Germinal center (tissue), 1 donor: ENCODE measurements at regions not wholly inside any gene's neighbourhood (a gene's known extent, or its start where the extent isn't known, plus 50 kb on each side); places are given as distances from the start of the nearest gene placed in this dataset.

Source experiments
- DNase-seq: peaks from one replicate; pipeline ENCODE4 v3.0.0; 2012; ENCODE audit warnings: mixed read lengths, low spot score

GRCh38 chr4:18880871-18881270 lies 859.3 kb upstream of the LCORL start:
- no peak for DNase-seq

GRCh38 chr4:18878561-18878960 lies 857.0 kb upstream of the LCORL start:
- no peak for DNase-seq

GRCh38 chr4:18869166-18869565 lies 847.6 kb upstream of the LCORL start:
- no peak for DNase-seq

GRCh38 chr4:18860836-18861530 lies 839.4 kb upstream of the LCORL start:
- DNase-seq: no peak

- DNase-seq: no peak
These were observed 837.9 kb upstream of the LCORL start for GRCh38 chr4:18859468-18859867.

- no peak for DNase-seq
These were observed 836.8 kb upstream of the LCORL start for GRCh38 chr4:18858229-18858922.

- DNase-seq: no peak
These were observed 829.3 kb upstream of the LCORL start for GRCh38 chr4:18850867-18851266.

GRCh38 chr4:18847249-18847890 lies 825.8 kb upstream of the LCORL start:
- DNase-seq: no peak

- no peak for DNase-seq
These were observed 824.8 kb upstream of the LCORL start for GRCh38 chr4:18846313-18846712.

- DNase-seq: no peak
These were observed 823.2 kb upstream of the LCORL start for GRCh38 chr4:18844726-18845125.

- DNase-seq: no peak
These were observed 820.9 kb upstream of the LCORL start for GRCh38 chr4:18842431-18842830.

GRCh38 chr4:18840481-18840880 lies 818.9 kb upstream of the LCORL start:
- no peak for DNase-seq

GRCh38 chr4:18816228-18816895 lies 794.8 kb upstream of the LCORL start:
- no peak for DNase-seq

- no peak for DNase-seq
These were observed 794.2 kb upstream of the LCORL start for GRCh38 chr4:18815779-18816173.

GRCh38 chr4:18815081-18815778 lies 793.7 kb upstream of the LCORL start:
- no peak for DNase-seq

- DNase-seq: no peak
These were observed 792.2 kb upstream of the LCORL start for GRCh38 chr4:18813771-18814170.

- DNase-seq: no peak
These were observed 791.5 kb upstream of the LCORL start for GRCh38 chr4:18813055-18813454.

GRCh38 chr4:18803781-18804180 lies 782.2 kb upstream of the LCORL start:
- no peak for DNase-seq

- no peak for DNase-seq
These were observed 776.6 kb upstream of the LCORL start for GRCh38 chr4:18798123-18798522.

- no peak for DNase-seq
These were observed 774.2 kb upstream of the LCORL start for GRCh38 chr4:18795794-18796193.

GRCh38 chr4:18777190-18777930 lies 755.8 kb upstream of the LCORL start:
- DNase-seq: no peak
